ENCODE measurements at regions not wholly inside any gene's neighbourhood (a gene's known extent, or its start where the extent isn't known, plus 50 kb on each side); places are given as distances from the start of the nearest gene placed in this dataset.

DNA sequence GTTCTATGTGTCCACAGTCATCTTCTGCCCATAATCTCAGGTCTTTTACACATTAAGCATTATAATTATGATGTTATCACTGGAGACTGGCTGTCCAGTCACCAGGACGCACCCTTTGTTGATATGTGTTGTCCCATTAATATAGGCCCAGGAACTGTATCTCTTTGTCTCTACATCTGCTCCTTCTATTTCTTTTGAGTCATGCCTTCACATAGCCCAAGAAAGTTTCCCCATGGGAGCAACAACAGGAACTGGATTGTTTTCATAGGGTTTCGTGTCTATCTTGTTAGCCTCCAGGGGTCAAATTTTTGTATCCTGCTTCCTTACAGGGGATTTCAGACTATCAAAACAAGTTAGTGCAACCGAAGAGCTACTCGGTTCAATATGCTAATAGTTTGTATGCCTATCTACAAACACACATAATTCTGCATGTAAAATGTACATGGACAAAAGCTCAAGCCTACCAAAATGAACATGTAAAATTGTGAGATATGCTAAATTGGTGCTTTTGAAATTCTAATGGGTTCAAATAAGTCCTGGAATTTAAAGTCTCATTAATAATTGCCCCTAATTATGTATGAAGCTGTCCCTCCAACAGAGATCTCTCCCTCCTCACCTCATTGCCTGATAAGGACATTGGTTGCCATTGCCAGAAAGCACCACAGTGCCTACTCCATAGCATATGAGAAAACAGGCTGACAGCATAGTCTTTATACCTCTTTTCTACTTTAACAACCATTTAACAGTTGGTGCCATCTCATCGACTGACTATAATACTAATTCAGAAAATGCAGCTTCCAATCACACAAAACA lies 99.8 kb upstream of the DIO2 start:
- no peaks in the 10 kb centered on the region for H3K36me3 ChIP-seq (ENCODE audit: low read length)
- H3K9ac ChIP-seq (ENCODE audit: low read length) = no peak overlapping the region
- TF ChIP-seq, protein P1, sequence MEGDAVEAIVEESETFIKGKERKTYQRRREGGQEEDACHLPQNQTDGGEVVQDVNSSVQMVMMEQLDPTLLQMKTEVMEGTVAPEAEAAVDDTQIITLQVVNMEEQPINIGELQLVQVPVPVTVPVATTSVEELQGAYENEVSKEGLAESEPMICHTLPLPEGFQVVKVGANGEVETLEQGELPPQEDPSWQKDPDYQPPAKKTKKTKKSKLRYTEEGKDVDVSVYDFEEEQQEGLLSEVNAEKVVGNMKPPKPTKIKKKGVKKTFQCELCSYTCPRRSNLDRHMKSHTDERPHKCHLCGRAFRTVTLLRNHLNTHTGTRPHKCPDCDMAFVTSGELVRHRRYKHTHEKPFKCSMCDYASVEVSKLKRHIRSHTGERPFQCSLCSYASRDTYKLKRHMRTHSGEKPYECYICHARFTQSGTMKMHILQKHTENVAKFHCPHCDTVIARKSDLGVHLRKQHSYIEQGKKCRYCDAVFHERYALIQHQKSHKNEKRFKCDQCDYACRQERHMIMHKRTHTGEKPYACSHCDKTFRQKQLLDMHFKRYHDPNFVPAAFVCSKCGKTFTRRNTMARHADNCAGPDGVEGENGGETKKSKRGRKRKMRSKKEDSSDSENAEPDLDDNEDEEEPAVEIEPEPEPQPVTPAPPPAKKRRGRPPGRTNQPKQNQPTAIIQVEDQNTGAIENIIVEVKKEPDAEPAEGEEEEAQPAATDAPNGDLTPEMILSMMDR (IDR thresholded peaks at IDR 0.05; ENCODE audit: insufficient read depth, low read length, poor library complexity, severe bottlenecking) = no peak
- TF ChIP-seq EZH2phosphoT487 (conservative IDR thresholded peaks at IDR 0.05; ENCODE audit: low read length) = no peak
- no peak overlapping the region for H2AFZ ChIP-seq (ENCODE audit: low read depth, low read length, severe bottlenecking)
- no peaks in the 10 kb centered on the region for H3K9me2 ChIP-seq (replicated peaks; ENCODE audit: insufficient read depth, low read length)
- no peak overlapping the region for H3K4me2 ChIP-seq (ENCODE audit: low read depth, low read length, poor library complexity, severe bottlenecking)
- no peaks in the 10 kb centered on the region for H3K79me2 ChIP-seq (ENCODE audit: insufficient read depth, low read length)
- H3K9me3 ChIP-seq (ENCODE audit: insufficient read depth, low read length) = no peaks in the 10 kb centered on the region
- no peaks in the 10 kb centered on the region for H4K20me1 ChIP-seq (ENCODE audit: low read depth, low read length)
- H3K27ac ChIP-seq (ENCODE audit: low read depth, low read length) = no peak overlapping the region
- H3K4me3 ChIP-seq (ENCODE audit: insufficient read depth, low read length, poor library complexity, severe bottlenecking) = no peak overlapping the region
- H3K27me3 ChIP-seq (ENCODE audit: low read length) = no peaks in the 10 kb centered on the region
- H3F3A ChIP-seq (ENCODE audit: insufficient read depth) = no peaks in the 10 kb centered on the region

DNA sequence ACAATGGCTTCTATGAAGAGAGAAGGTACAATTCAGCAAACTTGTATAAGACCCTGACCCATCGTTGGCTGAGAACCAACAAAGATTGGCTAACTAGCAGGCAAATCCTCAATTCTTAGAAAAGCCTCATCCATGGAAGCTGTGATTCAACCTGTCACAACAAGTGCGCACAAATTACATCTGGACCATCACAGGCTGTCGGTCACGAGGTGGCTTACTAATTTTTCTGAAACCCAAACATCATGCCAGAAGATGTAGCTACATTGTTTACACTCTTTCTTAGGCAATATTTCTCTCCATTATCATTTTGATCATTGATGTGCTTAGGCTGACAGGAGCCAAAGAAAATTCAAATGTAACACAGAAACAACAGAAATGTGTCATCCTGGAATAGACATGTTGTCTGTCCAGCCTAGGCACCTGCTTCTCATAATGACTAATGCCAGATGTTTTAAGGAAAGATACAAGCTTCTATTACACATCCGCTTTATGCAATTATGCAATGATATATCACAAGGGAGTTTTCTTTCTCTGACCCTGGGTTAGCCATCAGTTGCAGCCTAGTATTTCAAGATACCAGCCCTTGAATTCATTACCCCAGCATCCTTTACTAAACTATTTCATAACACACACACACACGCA lies 92.9 kb upstream of the DIO2 start:
- Histone ChIP-seq H3K4me2 (ENCODE audit: low read depth, low read length, poor library complexity, severe bottlenecking) (no peak overlapping the region), H3F3A (ENCODE audit: insufficient read depth) (no peaks in the 10 kb centered on the region), H3K9me3 (ENCODE audit: insufficient read depth, low read length) (no peaks in the 10 kb centered on the region), H3K36me3 (ENCODE audit: low read length) (no peaks in the 10 kb centered on the region), H2AFZ (ENCODE audit: low read depth, low read length, severe bottlenecking) (no peak overlapping the region), H3K27me3 (ENCODE audit: low read length) (no peaks in the 10 kb centered on the region), H3K9ac (ENCODE audit: low read length) (no peak overlapping the region), H3K9me2 (replicated peaks; ENCODE audit: insufficient read depth, low read length) (0 out of 2 replicates have a peak, but pooled peaks cover 8% of the 10 kb centered on the region), H3K27ac (ENCODE audit: low read depth, low read length) (no peak overlapping the region), H3K79me2 (ENCODE audit: insufficient read depth, low read length) (no peaks in the 10 kb centered on the region), H3K4me3 (ENCODE audit: insufficient read depth, low read length, poor library complexity, severe bottlenecking) (no peak overlapping the region), H4K20me1 (ENCODE audit: low read depth, low read length) (no peaks in the 10 kb centered on the region)
- no peak for TF ChIP-seq EZH2phosphoT487 (conservative IDR thresholded peaks at IDR 0.05; ENCODE audit: low read length)
- TF ChIP-seq, protein P1 (IDR thresholded peaks at IDR 0.05; ENCODE audit: insufficient read depth, low read length, poor library complexity, severe bottlenecking) = no peak

DNA sequence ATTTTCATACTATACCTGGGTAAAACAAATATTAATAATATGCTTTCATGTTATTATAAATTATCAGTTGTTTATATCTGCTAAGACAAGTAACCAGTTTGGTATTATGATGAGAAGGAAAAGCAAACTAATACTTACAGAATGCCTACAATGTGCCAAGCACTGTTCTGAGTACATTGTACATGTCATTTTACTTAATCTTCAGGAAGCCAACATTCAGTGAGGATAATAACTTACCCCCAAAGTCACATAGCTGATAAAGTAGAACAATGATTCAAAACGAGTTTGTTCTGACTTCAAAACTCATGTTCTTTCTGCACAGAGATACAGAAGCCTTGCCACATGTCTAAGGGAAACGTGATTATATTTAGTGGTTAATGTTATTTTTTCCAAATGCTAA lies 89.0 kb upstream of the DIO2 start:
- H4K20me1 ChIP-seq (ENCODE audit: low read depth, low read length) = no peaks in the 10 kb centered on the region
- H3K9ac ChIP-seq (ENCODE audit: low read length) = no peak overlapping the region
- H3K27me3 ChIP-seq (ENCODE audit: low read length) = no peaks in the 10 kb centered on the region
- TF ChIP-seq EZH2phosphoT487 (conservative IDR thresholded peaks at IDR 0.05; ENCODE audit: low read length) = no peak
- TF ChIP-seq, protein P1 (IDR thresholded peaks at IDR 0.05; ENCODE audit: insufficient read depth, low read length, poor library complexity, severe bottlenecking) = no peak
- H3K9me2 ChIP-seq (replicated peaks; ENCODE audit: insufficient read depth, low read length) = 0 out of 2 replicates have a peak, but pooled peaks cover 8% of the 10 kb centered on the region
- H3K4me3 ChIP-seq (ENCODE audit: insufficient read depth, low read length, poor library complexity, severe bottlenecking) = no peak overlapping the region
- no peaks in the 10 kb centered on the region for H3K79me2 ChIP-seq (ENCODE audit: insufficient read depth, low read length)
- no peak overlapping the region for H3K27ac ChIP-seq (ENCODE audit: low read depth, low read length)
- no peak overlapping the region for H2AFZ ChIP-seq (ENCODE audit: low read depth, low read length, severe bottlenecking)
- H3K9me3 ChIP-seq (ENCODE audit: insufficient read depth, low read length) = no peaks in the 10 kb centered on the region
- no peaks in the 10 kb centered on the region for H3K36me3 ChIP-seq (ENCODE audit: low read length)
- no peak overlapping the region for H3K4me2 ChIP-seq (ENCODE audit: low read depth, low read length, poor library complexity, severe bottlenecking)
- no peaks in the 10 kb centered on the region for H3F3A ChIP-seq (ENCODE audit: insufficient read depth)
